Activated naive CD4-positive, alpha-beta T cell treated with anti-CD3 and anti-CD28 coated beads, Interleukin-2, amount 10 ng/mL, durations not matched to agents 7 days and 5 days (primary cell): ENCODE measurements at regions not wholly inside any gene's neighbourhood (a gene's known extent, or its start where the extent isn't known, plus 50 kb on each side); places are given as distances from the start of the nearest gene placed in this dataset.

ENCODE experiments used
- CTCF ChIA-PET: fragments of 350-600 bp; sonication (Branson Sonifier 250); formaldehyde crosslinking; loops from one replicate; lab custom pipeline; 2021; ENCODE audit warnings: antibody characterized with exemption; lab: Charles Lee
- DNase-seq: peaks from one replicate; pipeline ENCODE4 v3.0.0-alpha.2; 2020
- H3K27ac Mint-ChIP-seq: one replicate; pipeline ENCODE4 v1.8.0; 2021; ENCODE audit warnings: mild to moderate bottlenecking, moderate library complexity, mixed read lengths
- H3K27me3 Mint-ChIP-seq: one replicate; pipeline ENCODE4 v1.8.0; 2021; ENCODE audit warnings: mild to moderate bottlenecking, mixed read lengths
- H3K36me3 Mint-ChIP-seq: one replicate; pipeline ENCODE4 v1.8.0; 2021; ENCODE audit warnings: mixed read lengths
- H3K4me1 Mint-ChIP-seq: one replicate; pipeline ENCODE4 v1.8.0; 2021; ENCODE audit warnings: mixed read lengths
- H3K4me3 Mint-ChIP-seq: one replicate; pipeline ENCODE4 v1.8.0; 2021; ENCODE audit warnings: mild to moderate bottlenecking, moderate library complexity, mixed read lengths
- H3K9me3 Mint-ChIP-seq: one replicate; pipeline ENCODE4 v1.8.0; 2021; ENCODE audit warnings: mixed read lengths

DNA sequence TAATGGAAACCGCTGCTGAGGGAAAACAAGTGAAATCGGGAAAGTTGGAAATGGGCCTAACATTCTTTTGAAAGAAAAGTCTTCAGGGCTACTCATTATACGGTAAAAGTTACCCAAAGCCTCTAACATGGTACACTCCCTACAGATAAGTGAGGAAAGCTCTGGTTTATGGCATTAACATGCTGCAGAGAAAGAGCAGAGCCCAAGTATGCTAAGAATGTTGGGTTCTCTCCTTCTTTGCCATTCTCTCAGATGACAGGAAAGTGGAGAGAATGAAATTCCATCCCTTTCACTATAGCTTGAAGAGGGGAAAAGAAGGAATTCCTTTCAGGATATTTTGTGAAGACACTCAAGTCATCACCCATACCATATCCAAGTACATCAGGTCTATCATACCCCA lies 348.0 kb downstream of the SEC23A start:
- H3K9me3 Mint-ChIP-seq, result no peaks in the 10 kb centered on the region
- CTCF ChIA-PET, result no interaction called here
- DNase-seq, result no peak
- H3K27me3 Mint-ChIP-seq, result no peaks in the 10 kb centered on the region
- no peaks in the 10 kb centered on the region for H3K36me3 Mint-ChIP-seq
- no peak overlapping the region for H3K27ac Mint-ChIP-seq
- no peaks in the 10 kb centered on the region for H3K4me1 Mint-ChIP-seq
- no peak overlapping the region for H3K4me3 Mint-ChIP-seq

DNA sequence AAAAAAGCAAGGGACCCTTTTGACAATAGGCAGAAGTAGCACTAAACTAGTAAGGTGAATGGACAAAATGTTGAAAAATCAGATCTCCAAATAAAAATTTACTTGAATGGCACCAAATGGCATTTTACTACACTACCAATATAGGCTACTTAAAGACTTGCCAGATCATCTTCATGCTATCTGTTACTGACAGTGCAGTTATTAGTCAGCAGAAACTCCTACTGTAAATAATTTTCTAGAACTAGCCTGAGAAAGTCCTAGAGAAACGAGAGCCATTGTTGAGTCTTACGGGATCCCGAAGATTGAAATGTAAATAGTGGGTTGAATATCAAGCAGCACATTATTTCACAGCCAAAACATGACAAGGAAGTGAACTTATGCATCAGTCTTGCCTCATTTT lies 350.3 kb downstream of the SEC23A start:
- Mint-ChIP-seq H3K27ac (no peak overlapping the region), H3K4me1 (no peaks in the 10 kb centered on the region), H3K9me3 (no peaks in the 10 kb centered on the region), H3K4me3 (no peak overlapping the region), H3K27me3 (no peaks in the 10 kb centered on the region), H3K36me3 (no peaks in the 10 kb centered on the region)
- no peak for DNase-seq
- CTCF ChIA-PET, result no interaction called here

DNA sequence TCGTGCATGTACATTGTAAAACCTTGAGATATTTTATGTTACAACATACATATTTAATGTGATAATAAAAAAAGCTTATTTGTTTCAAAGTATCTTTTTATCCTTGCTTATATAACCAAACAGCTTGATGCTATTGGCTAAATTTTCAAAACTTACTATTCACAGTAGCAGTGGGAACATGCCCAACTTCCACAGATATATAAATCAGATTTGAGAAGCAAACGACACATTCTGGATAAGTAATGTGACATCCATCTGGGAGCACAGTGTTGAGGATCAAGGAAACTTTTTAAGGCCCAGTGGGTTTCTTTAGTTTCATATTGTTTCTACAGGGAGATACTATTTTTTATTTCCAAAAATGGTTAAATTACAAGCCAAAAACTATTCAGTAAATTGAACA lies 350.7 kb downstream of the SEC23A start:
- no peaks in the 10 kb centered on the region for H3K4me1 Mint-ChIP-seq
- H3K36me3 Mint-ChIP-seq, result no peaks in the 10 kb centered on the region
- no peak overlapping the region for H3K27ac Mint-ChIP-seq
- H3K4me3 Mint-ChIP-seq, result no peak overlapping the region
- CTCF ChIA-PET, result no interaction called here
- no peak for DNase-seq
- no peaks in the 10 kb centered on the region for H3K9me3 Mint-ChIP-seq
- H3K27me3 Mint-ChIP-seq, result no peaks in the 10 kb centered on the region

DNA sequence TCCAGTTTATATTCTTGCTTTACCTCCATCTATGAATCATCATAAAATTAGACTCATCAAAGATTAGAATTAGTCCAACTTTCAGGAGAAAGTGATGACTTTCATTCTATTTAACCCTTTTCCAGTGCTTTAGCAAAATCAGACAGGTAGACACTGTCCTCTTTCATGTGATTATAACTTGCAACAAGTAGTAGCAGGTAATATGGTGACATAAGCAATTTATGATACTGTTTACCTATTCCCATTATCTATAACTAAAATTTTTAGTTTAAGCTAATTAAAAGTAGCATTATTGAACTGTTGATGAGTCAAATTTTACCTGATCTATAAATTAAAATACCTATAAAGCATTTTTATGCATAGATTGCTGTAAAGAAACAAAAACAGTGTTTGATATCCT lies 351.6 kb downstream of the SEC23A start:
- CTCF ChIA-PET, result no interaction called here
- H3K4me3 Mint-ChIP-seq, result no peak overlapping the region
- H3K36me3 Mint-ChIP-seq, result no peaks in the 10 kb centered on the region
- H3K4me1 Mint-ChIP-seq, result no peaks in the 10 kb centered on the region
- H3K27me3 Mint-ChIP-seq, result no peaks in the 10 kb centered on the region
- no peak overlapping the region for H3K27ac Mint-ChIP-seq
- H3K9me3 Mint-ChIP-seq, result no peaks in the 10 kb centered on the region
- no peak for DNase-seq

DNA sequence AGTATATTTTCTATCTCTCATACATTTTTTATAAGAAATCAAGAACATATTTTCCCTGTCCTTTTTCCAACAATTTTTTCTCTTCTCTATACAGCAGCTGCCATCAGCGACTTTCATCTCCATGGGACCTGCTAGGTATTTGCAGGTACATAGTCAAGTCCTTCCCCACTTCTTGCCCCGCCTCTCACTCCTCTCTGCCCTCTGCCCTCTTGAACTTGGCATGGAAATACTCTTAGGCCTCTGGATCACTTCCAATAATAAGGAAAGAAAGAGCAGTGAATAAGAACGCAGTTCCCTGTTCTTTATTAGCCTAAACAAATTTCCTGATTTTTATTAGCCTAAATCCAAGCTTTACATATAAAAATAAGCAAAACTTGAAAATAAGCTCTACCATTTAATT lies 353.1 kb downstream of the SEC23A start:
- Mint-ChIP-seq H3K4me3 (no peak overlapping the region), H3K4me1 (no peaks in the 10 kb centered on the region), H3K27me3 (no peaks in the 10 kb centered on the region), H3K9me3 (no peaks in the 10 kb centered on the region), H3K27ac (no peak overlapping the region), H3K36me3 (no peaks in the 10 kb centered on the region)
- DNase-seq, result no peak
- CTCF ChIA-PET, result no interaction called here

DNA sequence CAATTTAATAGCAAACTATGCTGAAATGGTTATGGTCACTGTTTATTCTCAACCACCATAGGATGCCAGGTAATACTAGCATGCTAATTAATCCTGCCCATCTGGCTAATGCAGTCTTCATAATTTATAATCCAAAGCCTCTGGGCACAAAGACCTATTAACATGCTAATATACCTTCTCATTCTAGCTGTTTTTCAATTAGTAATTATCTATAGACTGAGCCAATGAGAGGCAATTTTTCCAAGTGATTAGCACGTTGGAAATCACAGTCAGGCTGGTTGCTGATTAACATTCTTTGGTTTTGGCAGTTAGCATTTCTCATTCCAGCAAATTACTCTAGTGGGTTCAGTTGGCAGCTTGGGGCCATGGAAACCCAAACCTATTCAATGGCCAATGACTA lies 357.2 kb downstream of the SEC23A start:
- no peaks in the 10 kb centered on the region for H3K4me1 Mint-ChIP-seq

DNA sequence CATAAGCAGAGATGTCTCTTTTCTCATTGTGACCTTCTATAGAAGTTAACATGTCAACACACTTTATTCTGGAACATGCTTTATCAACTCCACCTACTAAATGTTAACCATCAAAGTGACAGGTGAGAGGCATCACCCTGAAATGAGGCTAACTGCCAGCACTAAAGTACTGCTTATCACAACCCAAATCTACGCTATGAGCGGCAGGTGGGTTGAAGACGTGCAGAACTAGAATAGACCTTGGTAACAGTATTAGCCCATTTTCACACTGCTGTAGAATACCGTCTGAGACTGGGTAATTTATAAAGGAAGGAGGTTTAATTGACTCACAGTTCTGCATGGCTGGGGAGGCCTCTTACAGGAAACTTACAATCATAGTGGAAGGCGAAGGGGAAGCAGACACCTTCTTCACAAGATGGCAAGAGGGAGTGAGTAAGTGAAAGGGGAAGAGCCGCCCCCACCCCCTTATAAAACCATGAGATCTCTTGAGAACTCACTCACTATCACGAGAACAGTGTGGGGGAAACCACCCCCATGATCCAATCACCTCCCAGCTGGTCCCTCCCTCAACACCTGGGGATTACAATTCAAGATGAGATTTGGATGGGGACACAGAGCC lies 359.0 kb downstream of the SEC23A start:
- no peaks in the 10 kb centered on the region for H3K36me3 Mint-ChIP-seq
- CTCF ChIA-PET, result no interaction called here
- no peak for DNase-seq

More for the DNA sequence above, 357.2 kb downstream of the SEC23A start:
- no peak overlapping the region for H3K27ac Mint-ChIP-seq
- H3K36me3 Mint-ChIP-seq, result no peaks in the 10 kb centered on the region
- no peak for DNase-seq
- H3K9me3 Mint-ChIP-seq, result no peaks in the 10 kb centered on the region
- CTCF ChIA-PET, result no interaction called here
- H3K4me3 Mint-ChIP-seq, result no peak overlapping the region
- H3K27me3 Mint-ChIP-seq, result no peaks in the 10 kb centered on the region

DNA sequence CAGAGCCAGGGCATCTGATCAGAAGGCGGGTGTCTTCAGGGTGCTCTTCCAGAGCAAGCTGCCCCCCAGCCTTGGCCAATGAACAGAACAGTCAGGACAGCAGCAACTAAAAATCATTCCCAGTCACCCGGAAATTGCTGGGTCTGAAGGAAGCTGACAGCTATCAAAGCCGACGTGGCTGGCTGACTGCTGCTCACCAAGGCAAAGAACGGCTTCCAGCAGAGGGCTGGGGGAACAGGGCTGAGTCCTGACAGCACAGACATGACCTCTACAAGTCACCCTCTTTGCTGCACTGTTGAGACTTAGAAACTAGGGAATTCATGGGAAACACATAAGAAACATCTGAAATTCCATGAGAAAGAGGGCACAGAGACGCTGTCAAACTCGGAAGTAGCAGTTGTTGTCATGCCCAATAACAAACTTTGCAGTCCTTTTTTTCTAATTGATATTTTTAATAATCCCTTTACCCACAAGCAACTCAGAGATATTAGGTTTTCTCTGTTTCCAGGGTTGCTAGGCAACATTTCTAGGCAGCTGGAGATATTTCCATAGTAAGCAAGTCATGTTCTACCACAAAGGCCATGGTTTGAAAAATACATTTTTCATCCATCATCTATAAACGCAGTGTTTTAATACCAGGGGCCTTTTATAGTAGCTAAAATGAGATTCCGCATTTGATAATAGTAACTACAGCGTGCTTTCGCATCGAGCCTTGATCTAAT lies 365.2 kb downstream of the SEC23A start:
- Mint-ChIP-seq H3K27me3 (no peaks in the 10 kb centered on the region), H3K36me3 (no peaks in the 10 kb centered on the region), H3K9me3 (no peaks in the 10 kb centered on the region), H3K27ac (no peak overlapping the region), H3K4me3 (no peak overlapping the region), H3K4me1 (no peaks in the 10 kb centered on the region)
- no peak for DNase-seq
- CTCF ChIA-PET, result interaction anchor here (0.5 kb wide), 1 partner anchor 1006 kb away, joined by 3 read pairs; no protein-coding TSS in a partner anchor

More for the DNA sequence above, 359.0 kb downstream of the SEC23A start:
- Mint-ChIP-seq H3K27ac (no peak overlapping the region), H3K4me3 (no peak overlapping the region), H3K27me3 (no peaks in the 10 kb centered on the region), H3K9me3 (no peaks in the 10 kb centered on the region), H3K4me1 (no peaks in the 10 kb centered on the region)

DNA sequence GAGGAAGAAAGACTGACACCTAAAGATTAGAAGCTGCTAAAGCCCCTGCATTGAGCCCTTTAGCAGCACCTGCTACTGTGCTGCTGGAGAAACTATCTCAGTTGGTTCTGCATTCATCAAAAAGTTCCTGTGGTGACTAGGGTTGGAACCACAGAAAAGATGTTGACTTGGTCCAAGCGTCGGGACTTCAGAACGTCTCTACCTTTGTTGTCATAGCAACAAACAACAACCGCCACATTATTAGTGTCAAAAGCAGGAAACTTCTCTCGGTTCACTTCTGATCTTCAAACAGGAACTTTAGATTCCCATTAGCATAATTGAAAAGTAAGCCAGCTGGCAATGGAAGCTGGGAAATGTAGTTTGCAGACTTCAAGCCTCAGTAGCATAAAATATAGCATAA lies 368.0 kb downstream of the SEC23A start:
- Mint-ChIP-seq H3K36me3 (no peaks in the 10 kb centered on the region), H3K4me1 (no peaks in the 10 kb centered on the region), H3K27ac (no peak overlapping the region), H3K4me3 (no peak overlapping the region), H3K27me3 (no peaks in the 10 kb centered on the region), H3K9me3 (no peaks in the 10 kb centered on the region)
- CTCF ChIA-PET, result no interaction called here
- DNase-seq, result no peak

DNA sequence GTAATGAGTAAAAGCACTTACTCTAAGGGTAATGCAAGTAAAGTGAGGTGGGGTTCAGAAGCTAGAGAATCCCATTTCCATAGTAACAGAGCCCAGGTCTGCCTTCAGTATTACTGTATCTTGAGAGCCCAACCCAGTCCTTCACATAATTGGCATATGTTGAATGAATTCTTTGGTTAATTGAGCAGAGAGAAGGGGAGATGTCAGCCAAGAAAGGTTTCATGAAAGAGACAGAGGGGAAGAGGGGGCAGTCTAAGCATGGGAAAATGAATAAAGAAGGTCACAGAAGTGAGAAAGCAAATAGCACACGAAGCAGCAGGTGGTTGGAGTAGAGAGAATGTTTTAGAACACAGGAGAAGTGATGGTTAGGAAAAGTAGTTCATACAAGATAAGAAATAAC lies 371.1 kb downstream of the SEC23A start:
- Mint-ChIP-seq H3K36me3 (no peaks in the 10 kb centered on the region), H3K4me1 (no peaks in the 10 kb centered on the region), H3K27me3 (no peaks in the 10 kb centered on the region), H3K27ac (no peak overlapping the region), H3K4me3 (no peak overlapping the region), H3K9me3 (no peaks in the 10 kb centered on the region)
- CTCF ChIA-PET, result no interaction called here
- no peak for DNase-seq

DNA sequence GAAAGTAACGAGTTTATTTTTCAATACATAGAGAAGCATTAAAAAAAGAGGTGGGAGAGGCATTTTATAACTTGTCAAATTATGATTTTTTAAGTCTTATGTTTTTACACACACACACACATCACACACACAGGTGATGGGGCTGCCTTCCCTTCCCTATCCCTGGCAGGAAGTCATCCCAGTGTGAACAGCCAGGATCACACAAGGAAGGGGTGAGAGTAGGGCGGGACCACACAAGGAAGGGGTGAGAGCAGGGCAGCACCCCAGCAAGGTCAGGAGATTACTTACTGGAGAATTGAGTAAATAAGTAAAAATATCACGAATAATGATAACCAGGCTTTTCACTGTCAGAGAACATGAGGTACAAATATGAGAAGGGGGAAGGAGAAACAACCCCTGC lies 372.6 kb downstream of the SEC23A start:
- Mint-ChIP-seq H3K27me3 (no peaks in the 10 kb centered on the region), H3K9me3 (no peaks in the 10 kb centered on the region), H3K27ac (no peak overlapping the region), H3K4me1 (no peaks in the 10 kb centered on the region), H3K36me3 (no peaks in the 10 kb centered on the region), H3K4me3 (no peak overlapping the region)
- CTCF ChIA-PET, result no interaction called here
- DNase-seq, result no peak

DNA sequence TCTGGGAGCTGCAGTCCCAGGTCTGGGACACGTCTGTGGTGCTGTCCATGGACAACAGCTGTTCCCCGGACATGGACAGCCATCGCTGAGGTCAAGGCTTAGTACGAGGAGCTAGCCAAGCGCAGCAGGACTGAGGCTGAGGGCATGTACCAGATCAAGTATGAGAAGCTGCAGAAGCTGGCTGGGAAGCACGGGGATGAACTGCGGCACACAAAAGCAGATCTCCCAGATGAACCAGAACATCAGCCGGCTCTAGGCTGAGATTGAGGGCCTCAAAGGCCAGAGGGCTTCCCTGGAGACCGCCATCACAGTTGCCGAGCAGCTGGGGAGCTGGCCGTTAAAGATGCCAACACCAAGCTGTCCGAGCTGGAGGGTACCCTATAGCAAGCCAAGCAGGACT lies 375.3 kb downstream of the SEC23A start:
- no peak overlapping the region for H3K4me3 Mint-ChIP-seq
- H3K27ac Mint-ChIP-seq, result no peak overlapping the region
- H3K36me3 Mint-ChIP-seq, result no peaks in the 10 kb centered on the region
- no peaks in the 10 kb centered on the region for H3K4me1 Mint-ChIP-seq
- H3K27me3 Mint-ChIP-seq, result no peaks in the 10 kb centered on the region
- CTCF ChIA-PET, result no interaction called here
- no peaks in the 10 kb centered on the region for H3K9me3 Mint-ChIP-seq
- DNase-seq, result no peak

DNA sequence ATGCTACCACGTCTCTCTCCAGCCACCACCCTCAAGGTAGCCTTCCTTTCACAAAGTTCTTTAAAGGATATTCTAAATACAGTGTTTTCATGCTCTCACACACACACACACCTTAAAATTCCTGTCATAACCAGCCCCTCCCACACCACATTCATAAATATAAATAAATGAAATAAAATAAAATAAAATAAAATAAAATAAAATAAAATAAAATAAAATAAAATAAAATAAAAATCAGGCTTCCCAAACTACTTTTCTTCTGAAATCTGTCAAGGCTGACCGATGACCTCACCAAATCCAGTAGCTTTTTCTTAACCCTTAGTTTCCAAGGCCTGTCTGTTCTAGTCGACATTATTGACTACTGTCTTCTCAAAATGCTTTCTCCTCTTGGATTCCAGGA lies 378.4 kb downstream of the SEC23A start:
- no peaks in the 10 kb centered on the region for H3K4me1 Mint-ChIP-seq
- no peaks in the 10 kb centered on the region for H3K9me3 Mint-ChIP-seq
- no peak for DNase-seq
- no peaks in the 10 kb centered on the region for H3K36me3 Mint-ChIP-seq
- no peak overlapping the region for H3K27ac Mint-ChIP-seq
- CTCF ChIA-PET, result no interaction called here
- no peaks in the 10 kb centered on the region for H3K27me3 Mint-ChIP-seq
- no peak overlapping the region for H3K4me3 Mint-ChIP-seq

DNA sequence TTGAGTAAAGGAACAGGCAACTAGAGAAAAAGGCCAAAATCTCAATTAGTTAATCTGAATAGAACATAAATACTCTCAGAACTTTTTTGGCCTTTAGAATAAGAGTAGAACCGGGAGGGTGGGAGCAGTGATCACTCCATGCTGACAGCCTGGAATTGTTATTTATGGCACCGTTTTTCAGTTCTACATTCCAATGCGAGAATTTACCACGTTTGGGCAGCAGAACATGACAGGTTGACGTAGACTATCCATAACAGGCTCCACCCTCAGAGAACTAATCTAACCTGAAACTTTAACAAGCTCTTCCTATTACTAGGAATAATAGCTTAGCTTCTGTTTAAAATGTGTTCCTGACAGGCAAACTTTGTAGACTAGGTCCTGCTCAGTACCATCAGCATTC lies 379.1 kb downstream of the SEC23A start:
- Mint-ChIP-seq H3K27me3 (no peaks in the 10 kb centered on the region), H3K4me1 (no peaks in the 10 kb centered on the region), H3K27ac (no peak overlapping the region), H3K36me3 (no peaks in the 10 kb centered on the region), H3K9me3 (no peaks in the 10 kb centered on the region), H3K4me3 (no peak overlapping the region)
- CTCF ChIA-PET, result interaction anchor here (0.9 kb wide), 1 partner anchor 143 kb away, joined by 3 read pairs; no protein-coding TSS in a partner anchor
- DNase-seq, result no peak

DNA sequence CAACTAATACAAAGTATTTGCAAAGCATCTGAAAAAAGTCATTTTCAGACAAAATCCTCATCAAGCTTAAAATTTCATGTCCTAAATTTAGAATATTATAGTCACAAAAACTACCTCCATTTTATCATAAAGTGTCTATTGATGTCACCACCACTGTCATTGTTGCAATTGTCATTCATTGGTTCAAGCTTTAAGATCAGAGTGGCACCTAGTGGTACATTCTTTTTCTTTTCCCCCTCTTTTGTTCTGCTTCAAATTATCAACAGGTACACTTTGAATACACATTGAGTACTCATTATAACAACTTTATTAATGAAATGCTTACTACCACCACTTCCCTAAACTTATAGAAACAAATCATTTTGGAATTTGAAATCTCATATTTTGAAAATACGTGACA lies 379.8 kb downstream of the SEC23A start:
- CTCF ChIA-PET, result interaction anchor here (0.9 kb wide), 2 partner anchors 144 to 293 kb away, joined by 3 to 5 read pairs; no protein-coding TSS in a partner anchor

More for the DNA sequence above, 379.8 kb downstream of the SEC23A start:
- H3K27me3 Mint-ChIP-seq, result no peaks in the 10 kb centered on the region
- H3K9me3 Mint-ChIP-seq, result no peaks in the 10 kb centered on the region
- no peak overlapping the region for H3K4me3 Mint-ChIP-seq
- H3K27ac Mint-ChIP-seq, result no peak overlapping the region
- no peaks in the 10 kb centered on the region for H3K4me1 Mint-ChIP-seq
- H3K36me3 Mint-ChIP-seq, result no peaks in the 10 kb centered on the region
- DNase-seq, result no peak
